Stimulated activated CD4-positive, alpha-beta T cell treated with anti-CD3 and anti-CD28 coated beads, Interleukin-15, amount 100 ng/mL, for 48 hours (primary cell): ENCODE measurements at regions not wholly inside any gene's neighbourhood (a gene's known extent, or its start where the extent isn't known, plus 50 kb on each side); places are given as distances from the start of the nearest gene placed in this dataset.

ENCODE experiments used
- DNase-seq, 2 donors: peaks; one replicate each; pipeline ENCODE4 v3.0.0-alpha.2; 2020; ENCODE audit warnings: low read depth in 2 of 2

- no peak for DNase-seq
Measured at GRCh38 chr2:128791120-128791984, 472.7 kb upstream of the HS6ST1 start.

- no peak for DNase-seq
Measured at GRCh38 chr2:128791985-128792320, 473.3 kb upstream of the HS6ST1 start.

- no peak for DNase-seq
Measured at GRCh38 chr2:128792476-128793054, 473.9 kb upstream of the HS6ST1 start.

- DNase-seq: no peak
Measured at GRCh38 chr2:128793404-128793803, 474.7 kb upstream of the HS6ST1 start.

- no peak for DNase-seq
Measured at GRCh38 chr2:128794285-128794684, 475.6 kb upstream of the HS6ST1 start.

GRCh38 chr2:128796321-128796720 is 477.7 kb upstream of the HS6ST1 start:
- no peak for DNase-seq

GRCh38 chr2:128797092-128797491 is 478.4 kb upstream of the HS6ST1 start:
- no peak for DNase-seq

- DNase-seq: no peak
Measured at GRCh38 chr2:128797533-128797932, 478.9 kb upstream of the HS6ST1 start.

- no peak for DNase-seq
Measured at GRCh38 chr2:128797937-128798336, 479.3 kb upstream of the HS6ST1 start.

- no peak for DNase-seq
Measured at GRCh38 chr2:128798502-128799283, 480.0 kb upstream of the HS6ST1 start.

GRCh38 chr2:128799284-128799552 is 480.6 kb upstream of the HS6ST1 start:
- DNase-seq: no peak

- no peak for DNase-seq
Measured at GRCh38 chr2:128799730-128800129, 481.1 kb upstream of the HS6ST1 start.

GRCh38 chr2:128801576-128801975 is 482.9 kb upstream of the HS6ST1 start:
- DNase-seq: no peak

- DNase-seq: no peak
Measured at GRCh38 chr2:128803222-128803621, 484.6 kb upstream of the HS6ST1 start.

- DNase-seq: no peak
Measured at GRCh38 chr2:128805237-128805636, 486.6 kb upstream of the HS6ST1 start.

GRCh38 chr2:128805918-128806317 is 487.2 kb upstream of the HS6ST1 start:
- no peak for DNase-seq

GRCh38 chr2:128807317-128807716 is 488.6 kb upstream of the HS6ST1 start:
- DNase-seq: no peak

- no peak for DNase-seq
Measured at GRCh38 chr2:128808462-128809258, 490.0 kb upstream of the HS6ST1 start.

GRCh38 chr2:128809259-128809636 is 490.6 kb upstream of the HS6ST1 start:
- DNase-seq: no peak

GRCh38 chr2:128809880-128810279 is 491.2 kb upstream of the HS6ST1 start:
- no peak for DNase-seq

- no peak for DNase-seq
Measured at GRCh38 chr2:128812183-128812940, 493.7 kb upstream of the HS6ST1 start.
